ENCODE measurements at regions not wholly inside any gene's neighbourhood (a gene's known extent, or its start where the extent isn't known, plus 50 kb on each side); places are given as distances from the start of the nearest gene placed in this dataset.

DNA sequence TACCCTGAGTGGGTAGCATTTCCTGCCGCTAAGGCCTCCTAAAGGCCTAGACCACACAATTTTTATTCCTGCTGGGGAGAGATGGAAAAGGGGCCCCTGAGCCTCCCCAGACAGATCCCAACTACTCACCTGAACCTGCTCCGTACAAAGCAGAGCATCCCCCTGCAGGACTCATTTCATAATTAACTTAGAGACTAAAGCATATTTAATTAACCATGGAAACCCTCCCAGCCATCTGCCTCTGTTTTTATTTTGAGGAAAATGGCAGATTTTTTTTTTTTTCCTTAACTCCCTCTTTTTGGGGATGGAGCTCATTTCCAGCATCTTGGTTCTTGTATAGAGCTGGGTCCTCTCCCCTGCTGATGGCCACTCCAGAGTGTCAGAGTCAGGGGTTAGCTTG lies 96.5 kb upstream of the CRHR1 start:
- no peak overlapping the region for H2BK120ac ChIP-seq (ENCODE audit: low read depth, low read length)
- no TSS peak for BruUV-seq (replicated peaks)
- dilution Hi-C loops (cut with HindIII; ENCODE audit: low sequenced_read_pairs, unreplicated experiment) (no loop called here), intact Hi-C loops (cut with micrococcal nuclease) (no loop called here), in situ Hi-C loops (cut with MboI; ENCODE audit: low sequenced_read_pairs) (no loop called here)
- CTCF ChIA-PET, result no interaction called here
- no peaks in the 10 kb centered on the region for H3K9me1 ChIP-seq (ENCODE audit: insufficient read depth, low read length)
- H2AFZ ChIP-seq (replicated peaks; ENCODE audit: low read length, poor library complexity), result no peak overlapping the region
- TF ChIP-seq MAFK (IDR thresholded peaks at IDR 0.05; ENCODE audit: low read depth, low read length), result no peak
- TF ChIP-seq MXI1 (IDR thresholded peaks at IDR 0.05; ENCODE audit: borderline replicate concordance, low read depth, low read length), result no peak
- TF ChIP-seq CEBPB (IDR thresholded peaks at IDR 0.05; ENCODE audit: low read depth, low read length), result no peak
- no peak for TF ChIP-seq RFX5 (IDR thresholded peaks at IDR 0.05; ENCODE audit: low read depth, low read length)
- TF ChIP-seq SMC3 (IDR thresholded peaks at IDR 0.05; ENCODE audit: low read depth, low read length), result no peak
- TF ChIP-seq NFE2L2 (IDR thresholded peaks at IDR 0.05; ENCODE audit: low read depth, low read length), result no peak
- no peak for TF ChIP-seq RAD21 (IDR thresholded peaks at IDR 0.05; ENCODE audit: low read length)
- no peak for TF ChIP-seq FOS (IDR thresholded peaks at IDR 0.05; ENCODE audit: low read depth, low read length)
- TF ChIP-seq RCOR1 (IDR thresholded peaks at IDR 0.05; ENCODE audit: insufficient replicate concordance, low read length), result no peak
- no peak for TF ChIP-seq MAZ (IDR thresholded peaks at IDR 0.05; ENCODE audit: borderline replicate concordance, low read depth, low read length)
- H3K9me3 ChIP-seq (ENCODE audit: control insufficient read depth, insufficient read depth, low read length), result no peaks in the 10 kb centered on the region
- no peak overlapping the region for H3K4me2 ChIP-seq (ENCODE audit: low read depth, low read length)
- peaks cover 36% of the 10 kb centered on the region for H3K27me3 ChIP-seq (ENCODE audit: control insufficient read depth, insufficient read depth, low read length)
- H4K8ac ChIP-seq (ENCODE audit: low read depth in 2 of 2, low read length in 2 of 2), result no peak overlapping the region
- no peak overlapping the region for H3K23ac ChIP-seq (ENCODE audit: low read depth, low read length)
- POLR2A ChIA-PET (ENCODE audit: unreplicated experiment), result no interaction called here
- no peak overlapping the region for H3K27ac ChIP-seq (ENCODE audit: insufficient read depth, low read length)
- no peak overlapping the region for H2AK5ac ChIP-seq (ENCODE audit: low read depth, low read length)
- H3K56ac ChIP-seq (ENCODE audit: extremely low read depth, insufficient read depth, low read length), result no peak overlapping the region
- WGBS, 2 experiments (ENCODE audit: extremely low coverage in 2 of 2, insufficient read length in 1 of 2), result no CpG with 5 or more reads among the region's 2 CpGs
- no peak overlapping the region for H3K18ac ChIP-seq (ENCODE audit: low read depth, low read length)
- ATAC-seq (ENCODE audit: low read depth) (no peak), DNase-seq (no peak)
- H2BK15ac ChIP-seq (ENCODE audit: low read depth, low read length), result no peak overlapping the region
- H3K4me1 ChIP-seq (ENCODE audit: control insufficient read depth, insufficient read depth, low read length), result no peaks in the 10 kb centered on the region
- no peak overlapping the region for H3K4ac ChIP-seq (ENCODE audit: low read depth, low read length)
- no peak overlapping the region for H2BK5ac ChIP-seq (ENCODE audit: low read depth, low read length, poor library complexity, severe bottlenecking)
- no peaks in the 10 kb centered on the region for H3K36me3 ChIP-seq (ENCODE audit: control insufficient read depth, insufficient read depth, low read length)
- H3K79me1 ChIP-seq (ENCODE audit: low read depth in 1 of 2, low read length in 2 of 2), result no peaks in the 10 kb centered on the region
- no peaks in the 10 kb centered on the region for H4K20me1 ChIP-seq (ENCODE audit: insufficient read depth, low read length)
- H3K4me3 ChIP-seq (ENCODE audit: insufficient read depth, low read depth, low read length), result no peak overlapping the region
- H4K5ac ChIP-seq (ENCODE audit: low read depth, low read length), result no peak overlapping the region
- H2AK9ac ChIP-seq (replicated peaks; ENCODE audit: low read depth, low read length, poor library complexity), result no peak overlapping the region
- H3K14ac ChIP-seq (replicated peaks; ENCODE audit: low read depth, low read length), result no peak overlapping the region
- no peak overlapping the region for H4K91ac ChIP-seq (ENCODE audit: insufficient read depth, low read depth, low read length)
- no peak overlapping the region for H2BK20ac ChIP-seq (ENCODE audit: low read depth, low read length)
- H3K9ac ChIP-seq (ENCODE audit: low read depth, low read length), result no peak overlapping the region
